Stimulated activated CD4-positive, alpha-beta T cell treated with anti-CD3 and anti-CD28 coated beads, Interleukin-1b, Interleukin-23, amount 100 ng/mL, for 4 hours (primary cell): ENCODE measurements at regions not wholly inside any gene's neighbourhood (a gene's known extent, or its start where the extent isn't known, plus 50 kb on each side); places are given as distances from the start of the nearest gene placed in this dataset.

Source experiments
- DNase-seq, 2 donors: peaks; one replicate each; pipeline ENCODE4 v3.0.0-alpha.2; 2020; ENCODE audit warnings: low read depth in 2 of 2

GRCh38 chr6:7050004-7050403, 57.8 kb upstream of the RREB1 start:
- no peak for DNase-seq

GRCh38 chr6:7050872-7051779, 56.6 kb upstream of the RREB1 start:
- DNase-seq, result no peak

GRCh38 chr6:7051780-7052442, 55.9 kb upstream of the RREB1 start:
- DNase-seq, result peak; percentile 34 to 40

GRCh38 chr6:7052443-7053011, 55.2 kb upstream of the RREB1 start:
- DNase-seq, result no peak

GRCh38 chr6:7053125-7053774, 54.5 kb upstream of the RREB1 start:
- DNase-seq, result no peak
